AG10803 (cell line): ENCODE measurements at regions not wholly inside any gene's neighbourhood (a gene's known extent, or its start where the extent isn't known, plus 50 kb on each side); places are given as distances from the start of the nearest gene placed in this dataset.

Experiments
- DNase-seq: peaks from one replicate; pipeline ENCODE4 v3.0.0; 2010; ENCODE audit warnings: low read depth
- H3K4me3 ChIP-seq: 2 replicates; pipeline ENCODE4 v1.5.1; 2011; ENCODE audit warnings: mild to moderate bottlenecking, low read length, control low read depth
- TF ChIP-seq, protein P1 (sequence below): conservative IDR thresholded peaks from 2 replicates; pipeline ENCODE4 v1.5.1; 2011; ENCODE audit warnings: mild to moderate bottlenecking, low read length, control low read depth, inconsistent platforms

DNA sequence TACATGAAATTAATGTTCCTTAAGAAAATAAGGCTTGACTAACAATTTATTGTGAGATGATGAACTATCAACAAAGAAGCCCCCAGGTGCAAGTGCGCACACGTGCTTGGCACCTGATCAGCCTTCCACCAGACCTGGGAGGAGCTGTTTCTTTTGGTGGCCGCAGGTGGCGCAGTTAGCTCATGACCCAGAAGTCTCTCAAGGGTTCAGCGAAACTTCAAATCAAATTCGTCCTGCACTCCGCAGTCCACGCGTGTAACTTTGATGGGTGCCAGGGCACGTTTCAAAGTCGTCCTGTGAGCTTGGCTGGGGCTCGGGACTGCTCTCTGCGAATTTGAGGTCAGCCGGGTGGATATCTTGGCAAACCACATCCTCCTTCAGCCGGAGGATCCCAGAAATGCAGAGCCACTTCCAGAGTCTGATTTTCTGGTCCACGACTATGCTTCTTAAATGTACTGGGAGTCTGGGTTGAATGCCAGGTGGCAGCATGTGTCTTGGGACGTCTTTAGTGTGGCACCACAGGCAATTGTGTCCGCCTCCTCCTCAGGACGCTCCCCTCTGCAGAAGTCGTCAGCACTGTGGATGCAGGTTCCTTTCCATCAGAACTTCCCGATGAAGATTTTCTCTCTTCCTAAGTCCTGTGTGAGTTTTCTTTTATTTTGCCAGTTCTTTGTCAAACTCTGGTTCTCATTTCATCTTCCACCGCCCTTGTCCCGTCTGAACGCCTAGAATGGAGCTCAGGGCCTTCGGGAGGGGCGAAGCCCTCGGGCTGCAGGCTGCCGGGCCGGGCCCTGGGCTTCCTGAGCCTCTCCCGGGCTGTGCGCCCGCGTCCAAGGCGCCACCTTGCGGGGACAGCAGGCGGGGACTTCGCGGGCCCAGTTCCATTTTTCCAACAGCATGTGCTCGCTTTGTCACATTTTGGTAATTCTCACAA lies 61.3 kb upstream of the RAPGEF4 start:
- no peak overlapping the region for H3K4me3 ChIP-seq
- TF ChIP-seq, protein P1, sequence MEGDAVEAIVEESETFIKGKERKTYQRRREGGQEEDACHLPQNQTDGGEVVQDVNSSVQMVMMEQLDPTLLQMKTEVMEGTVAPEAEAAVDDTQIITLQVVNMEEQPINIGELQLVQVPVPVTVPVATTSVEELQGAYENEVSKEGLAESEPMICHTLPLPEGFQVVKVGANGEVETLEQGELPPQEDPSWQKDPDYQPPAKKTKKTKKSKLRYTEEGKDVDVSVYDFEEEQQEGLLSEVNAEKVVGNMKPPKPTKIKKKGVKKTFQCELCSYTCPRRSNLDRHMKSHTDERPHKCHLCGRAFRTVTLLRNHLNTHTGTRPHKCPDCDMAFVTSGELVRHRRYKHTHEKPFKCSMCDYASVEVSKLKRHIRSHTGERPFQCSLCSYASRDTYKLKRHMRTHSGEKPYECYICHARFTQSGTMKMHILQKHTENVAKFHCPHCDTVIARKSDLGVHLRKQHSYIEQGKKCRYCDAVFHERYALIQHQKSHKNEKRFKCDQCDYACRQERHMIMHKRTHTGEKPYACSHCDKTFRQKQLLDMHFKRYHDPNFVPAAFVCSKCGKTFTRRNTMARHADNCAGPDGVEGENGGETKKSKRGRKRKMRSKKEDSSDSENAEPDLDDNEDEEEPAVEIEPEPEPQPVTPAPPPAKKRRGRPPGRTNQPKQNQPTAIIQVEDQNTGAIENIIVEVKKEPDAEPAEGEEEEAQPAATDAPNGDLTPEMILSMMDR: peak; percentile 68
- DNase-seq: peak; percentile 38

DNA sequence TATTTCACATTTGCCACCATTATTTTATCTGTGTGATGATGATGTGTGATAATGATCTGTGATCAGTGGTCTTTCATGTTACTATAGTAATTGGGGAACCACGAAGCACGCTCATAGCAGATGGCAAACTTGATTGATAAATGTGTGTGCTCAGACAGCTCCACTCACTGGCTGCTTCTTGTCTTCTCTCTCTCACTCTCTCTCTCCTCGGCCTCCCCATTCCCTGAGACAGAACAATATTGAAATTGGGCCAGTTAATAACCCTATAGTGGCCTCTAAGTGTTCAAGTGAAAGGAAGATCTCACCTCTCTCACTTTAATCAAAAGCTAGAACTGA lies 60.7 kb upstream of the RAPGEF4 start:
- no peak for DNase-seq
- TF ChIP-seq, protein P1: no peak
- no peak overlapping the region for H3K4me3 ChIP-seq

DNA sequence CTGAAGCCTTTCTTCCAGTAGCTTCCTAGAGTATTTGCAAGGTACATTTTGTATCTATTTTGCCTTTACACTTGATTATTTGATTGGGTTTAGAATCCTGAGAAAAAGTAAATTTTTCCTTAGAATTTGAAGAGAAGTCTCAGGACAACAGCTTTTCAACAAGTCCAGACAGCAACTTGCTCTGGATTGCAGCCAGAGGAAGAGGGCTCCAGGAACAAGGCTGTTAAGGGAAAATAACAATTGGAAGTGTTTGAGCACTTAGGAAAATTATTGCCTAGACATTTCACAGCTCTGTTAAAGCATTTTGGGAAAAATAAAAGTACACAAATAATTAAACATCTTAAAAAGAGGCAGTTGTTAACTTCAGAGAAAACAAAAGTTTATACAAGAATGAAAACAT lies 58.3 kb upstream of the RAPGEF4 start:
- DNase-seq: no peak
- TF ChIP-seq, protein P1: no peak
- no peak overlapping the region for H3K4me3 ChIP-seq

DNA sequence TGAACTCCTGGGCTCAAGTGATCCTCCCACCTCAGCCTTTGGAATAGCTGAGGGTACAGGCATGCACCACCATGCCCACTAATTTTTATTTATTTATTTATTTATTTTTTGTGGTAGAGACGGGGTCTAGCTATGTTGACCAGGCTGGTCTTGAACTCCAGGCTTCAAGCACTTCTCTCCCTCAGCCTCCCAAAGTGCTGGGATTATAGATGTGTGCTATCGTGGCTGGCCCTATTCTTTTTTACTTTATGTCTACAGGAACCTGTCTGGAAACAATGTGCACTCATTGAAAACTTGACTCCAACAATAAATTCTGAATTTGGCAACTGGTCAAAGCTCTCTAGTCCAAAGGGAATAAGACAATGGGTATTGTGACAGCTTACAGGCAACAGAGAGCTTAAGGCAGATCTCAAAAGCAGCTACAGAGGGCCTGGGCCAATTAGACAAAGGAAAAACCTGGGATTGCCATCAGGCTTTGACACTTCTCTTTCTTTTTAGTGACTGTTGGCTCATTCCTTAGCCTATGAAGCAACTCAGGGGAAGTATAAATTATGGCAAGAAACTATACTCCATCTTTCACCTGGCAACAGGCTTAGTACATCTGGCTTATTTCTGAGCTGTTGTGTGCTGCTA lies 55.1 kb upstream of the RAPGEF4 start:
- no peak for DNase-seq
- TF ChIP-seq, protein P1: no peak
- no peak overlapping the region for H3K4me3 ChIP-seq

DNA sequence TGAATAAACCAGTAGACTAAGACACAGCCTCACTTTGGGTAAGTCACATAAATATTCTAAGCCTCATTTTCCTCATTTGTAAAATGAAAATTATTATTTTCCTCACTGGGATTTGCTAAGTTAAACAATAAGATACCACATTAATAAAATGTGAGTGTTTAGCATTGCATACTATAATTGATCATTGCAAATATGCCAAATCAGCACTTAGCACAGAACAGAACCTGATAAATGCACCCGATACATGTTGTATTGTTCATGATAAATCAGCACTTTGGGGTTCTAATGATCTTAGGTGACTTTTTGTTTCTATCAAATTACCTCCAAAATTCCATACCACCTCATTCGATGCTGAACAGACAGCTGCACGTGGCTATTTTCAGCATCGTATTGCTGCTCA lies 50.2 kb upstream of the RAPGEF4 start:
- H3K4me3 ChIP-seq: no peak overlapping the region
- DNase-seq: no peak
- TF ChIP-seq, protein P1: no peak
